ENCODE measurements at regions not wholly inside any gene's neighbourhood (a gene's known extent, or its start where the extent isn't known, plus 50 kb on each side); places are given as distances from the start of the nearest gene placed in this dataset.

GRCh38 chr1:195735140-195735539 is 873.1 kb downstream of the KCNT2 start:
- TF ChIP-seq POLR2A (IDR thresholded peaks at IDR 0.05; ENCODE audit: low read depth, low read length) = no peak
- no peak for TF ChIP-seq POLR2AphosphoS5 (IDR thresholded peaks at IDR 0.05; ENCODE audit: low read depth, low read length)
- no peak for TF ChIP-seq TAF1 (IDR thresholded peaks at IDR 0.05; ENCODE audit: low read depth, low read length)
- no peak for TF ChIP-seq POU2F2 (IDR thresholded peaks at IDR 0.05; ENCODE audit: low read depth, low read length)
- no peak for TF ChIP-seq SPI1 (IDR thresholded peaks at IDR 0.05; ENCODE audit: low read depth, low read length)
